HG03378 (cell line): ENCODE measurements at regions not wholly inside any gene's neighbourhood (a gene's known extent, or its start where the extent isn't known, plus 50 kb on each side); places are given as distances from the start of the nearest gene placed in this dataset.
"Not testable (repeated sequence)": the region's sequence is repeated elsewhere in the genome, so short reads cannot be mapped to it uniquely, and the experiment has no call there.

Source experiments
- ATAC-seq: cut with Tn5 transposase; IDR thresholded peaks from one replicate; pipeline ENCODE4 v1.9.1; 2021; ENCODE audit warnings: mild to moderate bottlenecking, moderate library complexity; ENCODE audit not compliant: unreplicated experiment

DNA sequence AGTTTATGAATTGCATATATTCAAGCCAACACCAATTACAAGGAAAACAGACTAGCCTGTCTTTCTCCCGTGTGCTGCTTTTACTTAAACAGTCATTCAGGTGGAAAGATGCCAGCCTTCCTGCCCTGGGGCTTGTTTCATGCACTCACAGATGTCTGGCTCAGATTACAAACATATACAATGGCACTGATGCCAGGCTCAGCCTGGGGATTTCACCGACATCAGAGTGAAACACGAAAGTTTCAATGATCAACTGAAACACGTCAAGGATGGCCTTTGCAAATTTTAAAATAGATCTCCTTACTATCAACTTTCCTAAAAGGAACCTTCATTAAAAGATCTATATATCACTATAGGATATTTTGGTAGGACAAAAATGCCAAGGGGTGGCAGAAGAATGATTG lies 1576.5 kb downstream of the EFNA5 start:
- ATAC-seq: no peak

DNA sequence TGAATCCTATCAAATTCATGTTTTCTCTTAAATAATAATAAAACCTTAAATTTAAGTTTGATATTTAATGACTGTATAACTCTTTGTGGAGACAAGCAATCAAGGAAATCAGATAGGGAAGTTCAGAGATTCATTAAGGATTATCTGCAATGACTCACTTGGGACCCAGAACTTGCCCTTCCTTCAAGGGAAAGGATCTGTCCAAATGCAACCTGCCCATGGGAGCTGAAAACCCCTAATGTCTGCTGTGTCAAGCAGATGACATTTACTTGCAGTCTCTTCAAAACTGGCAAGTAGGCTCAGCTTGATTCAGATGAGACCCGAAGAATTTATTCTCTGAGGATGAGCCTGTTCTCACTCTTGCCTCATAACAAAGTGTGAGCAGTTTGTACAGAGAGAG lies 1577.6 kb downstream of the EFNA5 start:
- no peak for ATAC-seq

GRCh38 chr5:106092455-106092854 lies 1578.3 kb downstream of the EFNA5 start:
- no peak for ATAC-seq

- ATAC-seq: no peak
Observed at GRCh38 chr5:106089073-106089472, 1581.7 kb downstream of the EFNA5 start.

GRCh38 chr5:106088462-106088861 lies 1582.3 kb downstream of the EFNA5 start:
- ATAC-seq: no peak

DNA sequence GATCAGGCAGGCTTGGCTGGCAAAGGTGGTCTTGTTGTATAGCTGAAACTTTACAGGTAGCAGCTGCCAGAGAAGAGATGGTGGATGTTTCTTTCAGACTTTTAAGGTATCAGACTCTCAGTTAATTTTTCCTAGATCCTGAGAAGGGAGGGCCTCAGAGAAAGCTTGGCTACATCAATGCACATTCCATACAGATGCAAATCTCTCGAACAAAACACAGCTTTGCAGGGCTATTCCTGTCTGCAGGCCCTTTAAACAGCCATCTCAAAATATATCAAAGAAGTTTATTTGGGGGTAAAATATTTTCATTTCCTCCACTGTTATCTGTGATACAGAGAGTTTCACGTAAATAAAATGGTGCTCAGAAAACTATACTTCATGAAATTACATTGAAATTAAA lies 1584.4 kb downstream of the EFNA5 start:
- no peak for ATAC-seq

DNA sequence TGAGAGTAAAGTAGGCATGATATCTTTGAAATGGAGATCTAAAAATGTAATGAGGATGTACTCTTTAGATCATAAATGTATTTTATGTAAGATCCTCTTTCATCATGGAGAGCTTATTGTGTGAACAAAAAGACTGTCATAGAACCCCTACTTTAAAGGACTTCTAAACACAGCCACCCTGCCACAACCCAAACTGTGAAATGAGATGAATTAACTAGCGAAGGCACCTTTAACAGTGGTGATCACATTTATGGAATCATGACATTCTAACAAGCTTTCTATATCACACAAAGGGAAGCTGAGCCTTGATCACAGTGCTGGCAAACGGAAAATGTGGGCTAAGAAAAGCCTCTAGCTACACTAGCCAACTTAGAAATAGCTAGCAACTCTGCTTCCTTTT lies 1585.2 kb downstream of the EFNA5 start:
- no peak for ATAC-seq

DNA sequence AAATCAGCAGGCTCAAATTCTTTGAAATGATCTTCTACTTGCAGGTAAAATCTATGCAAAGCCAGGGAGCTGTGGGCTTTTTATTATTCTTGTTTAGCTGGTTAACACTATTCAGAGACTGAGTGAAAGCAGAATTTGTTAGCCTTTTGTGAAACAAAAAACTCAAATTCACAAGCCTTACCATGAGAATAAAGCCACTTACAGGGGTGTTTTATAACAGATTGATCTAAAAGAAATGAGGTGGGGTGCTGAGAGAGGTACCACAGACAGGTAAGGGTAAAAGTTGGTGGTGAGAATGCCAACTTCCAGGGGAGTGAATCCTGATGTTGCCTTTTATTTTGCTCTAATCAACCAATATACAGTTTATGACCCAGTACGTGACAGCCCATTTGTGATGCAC lies 1585.6 kb downstream of the EFNA5 start:
- no peak for ATAC-seq

DNA sequence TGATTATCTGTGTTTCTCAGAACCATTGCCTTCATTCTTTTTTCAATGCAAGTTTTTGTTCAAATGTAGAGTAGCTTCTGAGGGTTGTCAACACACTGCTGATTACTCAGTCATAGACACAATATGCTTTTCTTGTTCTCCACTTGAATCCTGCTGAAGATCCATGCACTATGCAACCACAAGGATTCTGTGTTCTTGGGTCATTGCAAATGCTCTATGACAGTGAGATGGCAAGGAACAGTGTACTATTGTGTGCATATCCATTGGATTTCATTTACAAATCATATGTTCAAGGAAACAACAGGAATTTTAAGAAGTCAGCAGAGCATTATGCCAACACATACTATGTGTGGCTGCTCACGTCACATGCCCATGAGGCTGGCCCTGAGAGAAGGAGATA lies 1590.2 kb downstream of the EFNA5 start:
- ATAC-seq: no peak

GRCh38 chr5:106076655-106077054 lies 1594.1 kb downstream of the EFNA5 start:
- ATAC-seq: no peak

GRCh38 chr5:106072208-106072607 lies 1598.5 kb downstream of the EFNA5 start:
- no peak for ATAC-seq

GRCh38 chr5:106047341-106047740 lies 1623.4 kb downstream of the EFNA5 start:
- no peak for ATAC-seq

DNA sequence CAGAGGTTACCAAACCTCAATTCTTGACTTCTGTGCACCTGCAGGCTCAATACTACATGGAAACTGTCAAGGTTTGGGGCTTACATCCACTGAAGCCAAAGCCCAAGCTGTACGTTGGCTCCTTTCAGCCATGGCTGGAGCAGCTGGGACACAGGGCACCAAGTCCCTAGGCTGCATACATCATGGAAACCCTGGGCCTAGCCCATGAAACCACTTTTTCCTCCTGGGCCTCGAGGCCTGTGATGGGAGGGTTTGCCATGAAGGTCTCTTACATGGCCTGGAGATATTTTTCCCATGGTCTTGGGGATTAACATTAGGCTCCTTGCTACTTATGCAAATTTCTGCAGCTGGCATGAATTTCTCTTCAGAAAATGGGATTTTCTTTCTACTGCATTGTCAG lies 1638.7 kb downstream of the EFNA5 start:
- ATAC-seq: not testable (repeated sequence)

DNA sequence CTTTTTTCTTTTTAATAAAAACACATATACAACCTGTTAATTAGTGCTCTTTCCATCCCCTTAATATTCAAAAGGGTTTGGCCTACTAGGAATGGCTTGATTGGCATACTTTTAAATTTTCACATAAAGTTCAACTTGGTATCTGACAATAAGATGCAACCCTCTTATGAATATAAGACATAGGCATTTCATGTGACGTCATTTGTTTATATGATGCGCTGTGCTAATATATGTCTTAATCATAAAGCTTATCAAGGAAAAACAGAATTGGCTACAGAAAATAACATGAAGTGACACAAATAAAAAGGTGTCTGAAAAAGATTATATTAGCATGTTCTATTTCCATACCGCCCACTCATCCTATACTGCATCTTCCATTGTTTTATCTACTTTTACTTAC lies 1642.4 kb downstream of the EFNA5 start:
- no peak for ATAC-seq

GRCh38 chr5:106020894-106021293 lies 1649.8 kb downstream of the EFNA5 start:
- no peak for ATAC-seq

GRCh38 chr5:106019261-106019660 lies 1651.5 kb downstream of the EFNA5 start:
- no peak for ATAC-seq

DNA sequence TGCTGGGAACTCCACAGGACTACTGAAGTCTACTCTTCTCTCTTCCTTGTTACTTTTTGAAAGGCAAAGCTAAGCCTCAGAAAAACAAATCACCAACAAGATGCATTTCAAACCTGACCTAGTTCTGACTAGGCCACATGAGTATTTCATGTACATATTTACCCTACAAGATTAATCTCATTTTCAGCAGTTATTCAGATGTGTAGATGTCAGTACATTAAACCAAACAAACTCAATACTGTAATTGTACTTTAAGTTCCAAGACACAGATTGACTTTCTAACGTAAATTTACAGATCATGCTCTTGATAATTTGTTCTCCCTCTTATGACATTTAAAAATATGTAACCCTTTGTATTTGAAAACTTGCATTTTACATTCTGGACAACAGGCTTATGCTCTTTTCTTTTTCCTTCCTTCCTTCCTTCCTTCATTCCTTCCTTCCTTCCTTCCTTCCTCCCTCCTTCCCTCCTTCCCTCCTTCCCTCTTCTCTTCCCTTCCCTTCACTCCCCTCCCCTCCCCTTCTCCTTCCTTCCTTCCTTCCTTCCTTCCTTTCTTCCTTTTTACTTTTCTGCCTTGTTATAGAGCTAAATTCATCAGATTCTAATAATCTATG lies 1653.4 kb downstream of the EFNA5 start:
- no peak for ATAC-seq

- ATAC-seq: no peak
Observed at GRCh38 chr5:106014262-106014661, 1656.5 kb downstream of the EFNA5 start.

DNA sequence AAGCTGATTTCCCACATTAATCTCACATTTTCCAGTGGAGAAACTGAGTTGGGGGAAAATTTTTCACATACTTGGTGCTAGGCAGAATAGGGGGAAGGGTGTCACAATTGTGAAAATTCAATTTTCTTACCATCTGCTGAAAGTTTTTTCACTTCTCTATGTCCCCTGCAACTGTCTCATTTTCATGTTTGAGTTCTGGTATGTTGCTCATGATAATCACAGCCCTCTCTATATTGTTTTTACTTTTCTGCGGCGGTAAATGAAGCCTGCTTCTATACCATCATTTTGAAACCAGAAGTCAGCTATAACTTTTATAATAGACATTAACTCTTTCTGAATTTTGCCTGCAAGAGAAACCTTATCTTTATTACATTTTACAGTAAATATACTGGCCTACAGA lies 1664.5 kb downstream of the EFNA5 start:
- no peak for ATAC-seq

DNA sequence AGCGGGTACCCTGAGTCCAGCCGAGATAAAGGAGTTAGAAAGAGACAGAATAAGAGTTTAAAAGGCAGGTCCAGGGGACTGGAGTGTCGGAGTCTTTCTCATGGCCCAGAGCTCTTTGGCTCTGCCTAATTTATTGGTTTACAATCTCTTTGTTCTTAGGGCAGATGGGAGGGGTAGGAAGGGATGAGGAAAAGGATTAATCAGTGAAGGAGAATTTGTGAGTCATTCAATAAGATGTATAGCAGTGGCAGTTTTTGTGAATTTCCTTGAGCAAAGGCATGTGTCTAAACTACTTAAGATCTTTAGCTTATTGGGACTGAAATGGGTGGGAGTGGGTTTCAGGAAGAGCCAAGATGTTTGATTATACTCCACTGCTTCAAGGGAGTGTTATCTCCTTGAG lies 1671.7 kb downstream of the EFNA5 start:
- not testable (repeated sequence) for ATAC-seq

DNA sequence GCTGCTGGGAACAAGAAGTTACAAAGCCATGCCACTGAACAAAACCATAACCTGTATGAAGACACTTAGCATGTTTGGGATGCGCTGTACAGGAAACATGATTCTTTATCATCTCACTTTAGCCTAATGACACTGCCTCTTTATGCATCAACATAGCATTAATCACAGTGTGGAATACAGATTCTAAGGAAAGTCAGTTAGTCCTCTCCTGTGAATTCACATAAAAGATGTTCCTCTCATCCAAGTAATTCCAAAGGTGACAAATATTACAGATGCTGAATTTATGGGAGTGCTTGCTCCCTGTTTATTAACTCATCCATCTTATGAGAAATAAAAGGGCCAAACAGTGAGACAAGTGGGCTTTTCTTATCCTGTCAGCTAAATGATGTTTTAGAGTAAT lies 1677.7 kb downstream of the EFNA5 start:
- ATAC-seq: no peak

DNA sequence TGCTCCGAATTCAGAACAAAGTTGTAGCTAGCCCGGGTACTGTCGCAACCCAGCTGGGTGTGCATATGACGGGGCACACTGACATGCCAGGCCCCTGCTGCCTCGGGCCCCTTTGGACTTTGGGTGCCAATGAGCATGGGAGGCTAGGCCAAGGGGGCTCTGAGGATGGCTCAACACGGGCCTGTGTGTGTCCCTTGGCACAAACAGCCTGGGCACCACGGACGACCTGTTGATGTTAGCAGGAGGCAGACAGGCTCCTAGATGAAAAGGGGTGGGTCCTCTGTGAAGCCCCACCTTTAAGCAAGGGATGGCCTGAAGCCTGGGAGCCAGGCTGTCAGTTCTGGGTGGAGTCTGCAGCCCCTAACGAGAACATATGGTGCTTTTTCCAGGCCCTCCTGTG lies 1688.2 kb downstream of the EFNA5 start:
- ATAC-seq: no peak

- no peak for ATAC-seq
Observed at GRCh38 chr5:105978011-105978410, 1692.7 kb downstream of the EFNA5 start.
